ENCODE measurements at regions not wholly inside any gene's neighbourhood (a gene's known extent, or its start where the extent isn't known, plus 50 kb on each side); places are given as distances from the start of the nearest gene placed in this dataset.

- TF ChIP-seq CTCF (IDR thresholded peaks at IDR 0.05) (no peak), EP300 (IDR thresholded peaks at IDR 0.05) (no peak), POLR2AphosphoS5 (IDR thresholded peaks at IDR 0.05) (no peak), POLR2A (IDR thresholded peaks at IDR 0.05; ENCODE audit: low read depth) (no peak)
Measured at GRCh38 chr16:17560548-17560947, 89.8 kb upstream of the XYLT1 start.
